Superior temporal gyrus (tissue), 1 donor: ENCODE measurements at regions not wholly inside any gene's neighbourhood (a gene's known extent, or its start where the extent isn't known, plus 50 kb on each side); places are given as distances from the start of the nearest gene placed in this dataset.
A peak's percentile ranks its signal among the peaks of the same experiment; 100 is the strongest.
"Not testable (repeated sequence)": the region's sequence is repeated elsewhere in the genome, so short reads cannot be mapped to it uniquely, and the experiment has no call there.

ENCODE experiments used
- DNase-seq: peaks from one replicate; pipeline ENCODE4 v3.0.0-alpha.2; 2016; ENCODE audit errors: extremely low spot score

DNA sequence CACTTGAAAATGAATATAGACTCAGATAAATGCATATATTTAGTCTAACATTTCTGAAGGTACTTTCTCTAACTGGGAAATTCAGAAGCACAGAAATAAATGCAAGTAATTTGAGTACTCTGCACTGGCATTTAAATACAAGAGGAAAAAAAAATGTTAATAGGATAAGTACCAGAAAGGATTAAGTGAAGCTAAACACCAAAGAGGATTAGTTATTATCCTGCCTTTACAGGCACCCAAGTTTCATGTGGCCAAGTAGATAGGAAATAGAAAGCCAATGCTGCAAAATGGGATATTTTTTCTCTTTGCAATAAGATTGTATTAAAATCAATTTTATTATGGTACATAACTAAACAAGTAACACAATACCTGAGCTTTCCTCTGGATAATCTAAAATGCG, 762.5 kb downstream of the PCDH7 start:
- DNase-seq, result no peak

DNA sequence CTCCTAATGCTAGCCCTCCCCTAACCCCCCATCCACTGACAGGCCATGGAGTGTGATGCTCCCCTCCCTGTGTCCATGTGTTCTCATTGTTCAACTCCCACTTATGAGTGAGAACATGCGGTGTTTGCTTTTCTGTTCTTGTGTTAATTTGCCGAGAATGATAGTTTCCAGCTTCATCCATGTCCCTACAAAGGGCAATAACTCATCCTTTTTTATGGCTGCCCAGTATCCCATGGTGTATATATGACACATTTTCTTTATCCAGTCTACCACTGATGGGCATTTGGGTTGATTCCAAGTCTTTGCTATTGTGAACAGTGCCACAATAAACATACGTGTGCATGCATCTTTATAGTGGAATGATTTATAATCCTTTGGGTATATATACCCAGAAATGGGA, 779.0 kb downstream of the PCDH7 start:
- not testable (repeated sequence) for DNase-seq

DNA sequence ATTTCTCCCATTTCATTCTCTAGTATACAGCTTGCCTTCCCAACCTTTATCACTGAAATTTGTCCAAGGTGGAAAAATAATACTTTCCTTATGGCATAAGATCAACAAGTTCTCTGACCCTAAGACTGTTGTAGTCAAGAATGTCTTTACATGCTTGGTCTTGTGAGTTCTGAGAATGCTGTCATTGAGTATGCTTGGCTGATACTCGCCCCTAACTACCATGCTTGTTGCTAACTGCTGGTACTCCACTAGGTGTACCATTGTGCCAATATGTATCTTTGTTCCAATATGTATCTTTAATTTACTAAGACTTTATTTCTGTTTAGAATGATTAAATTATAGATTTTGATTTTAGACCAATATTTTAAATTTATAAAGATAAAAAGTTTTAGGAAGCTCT, 796.4 kb downstream of the PCDH7 start:
- DNase-seq, result no peak

DNA sequence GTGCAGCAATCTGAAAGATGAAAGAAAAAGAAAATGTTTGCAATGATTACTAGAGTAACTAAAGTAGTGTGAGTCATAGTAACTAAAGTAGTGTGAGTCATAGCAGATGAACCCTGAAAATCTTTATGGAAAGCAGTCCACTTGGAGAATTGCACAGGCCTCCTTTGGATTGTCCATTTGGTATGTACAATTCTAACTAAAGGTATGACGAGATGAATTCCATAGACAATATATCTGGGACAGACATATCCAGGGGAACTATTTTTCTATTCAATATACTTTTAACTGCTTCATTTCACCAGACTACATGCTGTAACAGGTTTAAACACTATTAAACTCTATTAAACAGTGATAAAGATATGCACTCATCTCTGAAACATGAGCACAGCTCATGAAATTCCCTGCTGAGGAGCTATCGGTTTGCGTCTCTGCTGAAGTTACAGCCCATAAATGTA, 798.7 kb downstream of the PCDH7 start:
- DNase-seq, result peak; percentile 14

DNA sequence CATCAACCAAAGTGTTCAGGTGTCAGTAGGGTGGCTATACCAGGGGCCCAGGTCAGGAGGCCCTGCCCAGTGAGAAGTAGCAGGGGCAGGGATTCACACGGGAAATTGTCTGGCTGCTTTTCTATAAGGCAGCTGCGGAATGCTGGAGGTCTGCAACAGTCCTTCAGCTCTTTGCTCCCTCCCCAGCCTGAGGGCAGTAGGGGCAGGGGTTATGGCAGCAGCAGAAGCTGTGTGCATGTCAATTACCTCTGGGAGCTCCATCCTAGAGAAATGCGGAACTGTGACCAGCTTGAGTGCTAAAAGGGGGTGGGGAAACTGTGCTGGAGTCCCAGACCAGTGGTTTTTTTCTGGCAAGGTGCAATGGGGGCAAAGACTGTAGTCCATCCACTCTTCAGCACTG, 810.4 kb downstream of the PCDH7 start:
- DNase-seq, result no peak

DNA sequence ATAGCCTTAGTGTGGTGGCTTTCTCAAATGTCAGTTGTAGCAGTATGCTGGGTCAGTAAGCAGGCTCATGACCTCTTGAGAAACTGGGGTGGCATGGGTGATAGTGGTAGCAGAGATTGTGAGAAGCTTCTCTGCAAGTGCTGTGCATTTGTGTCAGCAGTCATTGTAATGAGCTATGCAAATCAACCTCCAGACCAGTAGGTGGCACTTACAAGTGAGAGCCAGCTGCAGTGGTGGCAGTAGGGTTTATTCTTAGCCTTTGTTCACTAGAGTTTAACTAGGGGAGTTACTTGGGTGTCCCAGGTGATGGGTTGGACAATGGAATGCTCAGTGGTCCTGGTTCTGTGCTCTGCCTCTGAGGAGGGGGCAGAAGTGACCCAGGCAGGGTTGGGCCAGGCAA, 818.7 kb downstream of the PCDH7 start:
- DNase-seq, result no peak

DNA sequence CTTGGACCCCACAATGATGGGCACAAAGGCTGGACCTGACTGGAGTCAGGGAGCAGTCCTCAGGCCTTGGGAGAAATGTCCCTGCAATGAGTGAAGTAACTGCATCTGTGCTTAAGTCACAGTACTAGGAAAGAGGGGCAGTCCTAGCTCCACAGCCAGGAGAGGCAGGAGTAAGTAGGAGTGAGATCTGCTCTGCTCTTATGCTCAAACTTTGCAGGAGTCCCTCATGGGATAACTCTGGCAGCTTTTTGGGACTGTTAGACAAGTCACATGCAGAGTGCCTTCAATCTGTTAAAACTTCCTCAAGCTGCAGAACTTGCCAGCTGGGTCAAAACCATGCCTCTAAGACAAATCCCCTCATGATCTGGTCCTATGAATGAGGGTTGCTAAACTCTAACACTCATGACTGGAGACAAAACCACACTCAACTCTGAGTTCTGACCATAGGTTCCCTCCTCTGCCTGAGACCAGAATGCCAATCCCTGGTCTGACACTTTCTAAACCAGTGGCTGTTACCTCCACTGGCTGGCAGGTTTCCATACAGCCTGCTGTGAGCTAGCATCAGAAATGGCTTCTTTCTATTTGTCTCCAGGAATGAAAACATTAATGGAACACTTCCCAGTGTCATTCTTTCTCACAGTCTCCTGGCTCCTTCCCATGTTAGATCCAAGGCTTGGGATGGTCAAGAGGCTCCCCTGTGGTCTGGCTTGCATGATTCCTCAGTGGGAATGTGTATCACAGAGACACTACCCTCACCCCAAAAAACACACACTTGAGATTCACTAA, 819.3 kb downstream of the PCDH7 start:
- no peak for DNase-seq

DNA sequence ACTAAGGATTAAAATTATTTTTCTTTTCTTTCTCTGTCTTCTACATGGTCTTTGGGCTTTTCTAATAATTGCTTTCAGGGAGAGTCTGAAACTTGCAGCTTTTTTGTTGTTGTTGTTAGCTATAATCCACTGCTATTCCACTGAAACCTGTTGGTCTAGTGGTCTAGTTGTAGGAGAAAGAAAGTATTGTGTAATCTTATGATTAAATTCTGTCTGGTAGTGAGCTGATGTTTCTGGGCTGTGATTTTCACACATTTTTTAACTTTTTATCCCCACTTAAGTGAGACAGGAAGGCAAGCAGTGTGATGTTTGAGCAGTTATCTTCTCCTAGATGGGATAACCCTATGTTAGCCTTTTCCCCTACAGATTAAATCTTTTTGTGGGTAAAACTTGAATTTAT, 825.2 kb downstream of the PCDH7 start:
- no peak for DNase-seq

DNA sequence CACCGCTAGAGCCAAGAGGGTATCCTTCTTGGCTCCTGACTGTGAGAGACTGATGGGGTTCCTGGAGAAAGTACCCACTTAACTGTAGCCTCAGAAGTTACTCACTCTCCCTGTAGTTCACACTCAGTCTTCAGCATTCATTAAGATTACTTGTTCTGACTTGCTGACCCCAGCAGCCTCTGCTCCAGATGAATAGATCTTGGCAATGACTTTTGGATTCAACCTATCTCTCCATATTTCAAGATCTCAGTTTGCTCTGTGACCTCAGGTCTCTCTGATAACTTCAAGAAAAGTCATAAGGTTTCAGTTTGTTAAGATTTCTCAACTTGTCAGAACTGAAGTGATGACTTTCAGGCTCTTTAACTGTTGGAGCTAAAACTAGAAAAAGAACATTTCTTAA, 825.6 kb downstream of the PCDH7 start:
- DNase-seq, result no peak

DNA sequence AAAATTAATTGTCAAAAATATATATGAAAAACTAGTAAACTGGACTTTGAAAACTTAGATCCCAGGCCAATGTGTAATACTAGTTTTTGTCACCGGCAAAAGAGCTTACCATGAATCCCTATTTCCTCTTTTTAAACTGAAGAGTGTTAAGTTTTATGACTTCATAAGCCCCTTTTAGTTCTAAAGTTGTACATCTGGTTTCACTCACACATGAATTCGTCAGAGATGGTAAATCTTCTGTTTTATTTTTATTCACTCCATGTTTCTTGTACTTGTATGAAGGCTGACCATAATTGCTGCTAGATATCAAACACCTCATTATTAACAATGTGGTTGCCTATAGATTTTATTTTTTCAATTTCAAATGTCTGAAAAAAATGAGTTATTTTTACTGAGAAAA, 827.9 kb downstream of the PCDH7 start:
- DNase-seq, result no peak

DNA sequence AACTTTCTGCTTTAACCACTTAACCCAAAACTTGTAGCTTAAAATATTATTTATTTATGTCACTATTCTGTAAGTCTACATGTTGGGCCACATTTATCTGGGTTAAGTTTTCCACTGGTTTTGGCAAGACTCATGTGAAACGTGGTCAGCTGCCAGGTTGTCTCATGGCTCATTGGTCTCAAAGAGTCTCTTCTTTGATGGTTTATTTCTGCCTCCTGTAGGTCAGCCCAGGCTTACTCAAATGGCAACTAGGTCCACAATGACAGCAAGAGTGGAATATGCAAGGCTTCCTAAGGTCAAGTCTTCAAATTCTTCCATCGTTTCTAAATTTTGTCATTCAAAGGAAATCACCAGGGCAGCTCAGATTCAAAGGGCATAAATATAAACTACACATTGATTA, 828.7 kb downstream of the PCDH7 start:
- no peak for DNase-seq

DNA sequence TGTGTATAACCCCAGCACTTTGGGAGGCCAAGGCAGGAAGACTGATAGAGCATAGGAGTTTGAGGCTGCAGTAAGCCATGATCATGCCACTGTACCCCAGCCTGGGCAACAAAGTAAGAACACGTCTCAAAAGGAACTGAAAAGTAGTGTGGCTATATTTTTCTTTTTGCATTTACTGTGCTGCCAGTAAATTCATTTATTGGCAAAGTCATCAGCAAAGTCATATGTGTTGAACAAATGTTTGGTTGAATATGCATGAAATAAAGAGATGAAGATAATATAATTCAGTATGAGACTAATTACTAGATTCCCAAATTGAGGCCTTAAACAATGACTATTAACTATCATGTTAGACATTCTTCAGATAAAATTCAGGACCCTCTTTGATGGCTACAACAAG, 829.1 kb downstream of the PCDH7 start:
- DNase-seq, result no peak

DNA sequence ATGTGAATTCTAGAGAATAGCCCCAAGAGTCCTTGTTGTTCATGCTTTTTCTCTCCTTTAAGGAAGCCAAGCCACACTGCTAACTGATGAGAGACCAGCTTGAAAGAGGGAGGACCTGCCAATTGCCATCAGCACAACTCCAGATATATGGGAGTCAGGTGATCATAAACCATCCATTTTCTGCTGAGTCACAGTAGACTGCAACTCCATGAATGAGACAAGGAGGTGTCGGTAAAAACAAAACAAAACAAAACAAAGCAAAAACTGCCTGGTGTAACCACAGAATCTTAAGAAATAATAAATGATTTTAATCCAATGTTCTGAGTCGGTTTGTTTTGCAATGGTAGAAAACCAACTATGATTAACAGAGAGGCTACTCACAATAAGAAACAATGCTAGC, 837.3 kb downstream of the PCDH7 start:
- no peak for DNase-seq

DNA sequence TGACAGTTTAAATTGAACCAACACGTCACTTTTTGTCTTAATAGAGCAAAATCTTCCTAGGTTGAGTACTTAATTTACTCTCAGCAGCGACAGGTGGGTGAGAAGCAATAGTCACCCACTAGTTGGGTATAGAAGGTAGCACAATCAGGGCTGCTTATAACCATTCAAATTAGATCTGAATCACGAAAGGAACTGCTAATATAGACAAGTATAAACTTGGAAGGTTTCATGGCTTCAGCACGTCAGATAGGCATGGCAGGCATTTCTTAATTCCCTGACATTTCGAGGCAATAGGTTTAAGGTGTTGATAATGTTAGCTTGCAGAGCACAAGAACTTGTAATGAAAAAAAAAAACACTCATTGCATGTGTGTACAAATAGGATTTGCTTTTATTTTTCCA, 853.4 kb downstream of the PCDH7 start:
- no peak for DNase-seq

DNA sequence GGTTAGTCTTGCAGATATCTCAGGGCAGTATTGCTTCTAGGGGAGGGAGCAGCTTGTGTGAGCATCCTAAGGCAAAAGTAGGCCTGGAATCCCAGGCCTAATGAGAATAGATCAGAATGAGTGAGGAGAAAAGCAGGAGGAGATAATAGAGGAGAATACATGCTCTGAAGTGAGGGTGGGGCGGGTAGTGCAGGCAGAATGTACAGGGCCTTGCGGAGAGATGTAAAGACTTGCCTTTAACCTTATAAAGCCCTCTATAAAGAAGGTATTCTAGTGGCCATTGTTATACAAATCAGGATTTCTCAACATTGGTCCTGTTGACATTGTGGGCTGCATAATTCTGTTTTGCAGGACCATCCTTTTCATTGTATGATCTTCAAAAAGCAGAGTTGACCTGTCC, 855.3 kb downstream of the PCDH7 start:
- no peak for DNase-seq

DNA sequence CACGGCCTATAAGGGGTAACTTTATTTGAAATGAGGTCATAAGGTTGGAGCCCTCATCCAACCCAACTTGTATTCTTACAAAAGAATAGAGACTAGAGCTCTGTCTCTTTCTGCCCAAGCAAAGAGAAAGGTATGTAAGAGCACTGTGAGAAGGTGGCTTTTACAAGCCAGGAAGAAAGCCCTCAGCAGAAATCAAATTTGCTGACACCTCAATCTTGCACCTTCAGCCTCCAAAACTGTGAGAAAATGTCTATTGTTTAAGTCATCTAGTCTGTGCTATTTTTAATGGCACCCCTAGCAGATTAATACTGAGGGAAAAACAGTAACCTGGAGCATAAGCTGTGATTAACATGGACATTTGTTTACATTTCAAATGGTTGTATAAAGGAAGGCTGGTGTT, 860.7 kb downstream of the PCDH7 start:
- no peak for DNase-seq

DNA sequence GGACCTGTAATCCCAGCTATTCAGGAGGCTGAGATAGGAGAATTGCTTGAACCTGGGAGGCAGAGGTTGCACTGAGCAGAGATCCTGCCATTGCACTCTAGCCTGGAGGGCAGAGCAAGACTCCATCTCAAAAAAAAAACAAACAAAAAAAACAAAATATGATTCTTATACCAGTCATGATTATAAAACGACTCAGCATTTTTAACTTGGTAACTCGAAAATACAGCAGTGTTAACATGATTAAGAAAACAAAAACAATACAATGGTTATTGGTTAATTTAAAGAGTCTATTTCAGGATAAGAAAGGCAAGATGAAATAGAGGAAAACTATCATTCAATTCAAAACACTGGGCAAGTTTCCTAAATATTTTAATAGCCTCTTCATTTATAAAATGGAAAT, 865.3 kb downstream of the PCDH7 start:
- no peak for DNase-seq

DNA sequence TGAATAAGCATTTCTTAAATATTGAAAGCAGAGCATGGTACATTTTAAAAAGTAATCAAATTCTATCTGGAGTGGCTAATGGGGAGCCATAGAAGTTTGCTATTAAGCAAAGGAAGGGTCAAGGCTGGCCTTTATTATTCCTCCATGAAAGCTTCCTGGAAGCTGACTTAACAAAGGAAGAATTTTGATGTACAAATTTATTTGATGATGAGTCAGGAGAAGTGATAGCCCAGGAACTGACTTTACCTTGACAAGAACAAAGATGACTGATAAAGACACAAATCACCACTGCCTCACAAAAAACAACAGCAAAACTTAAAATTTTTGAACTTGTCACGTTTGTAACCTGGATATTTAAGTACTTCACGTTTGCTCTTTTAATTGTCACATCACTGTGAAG, 872.1 kb downstream of the PCDH7 start:
- DNase-seq, result no peak

DNA sequence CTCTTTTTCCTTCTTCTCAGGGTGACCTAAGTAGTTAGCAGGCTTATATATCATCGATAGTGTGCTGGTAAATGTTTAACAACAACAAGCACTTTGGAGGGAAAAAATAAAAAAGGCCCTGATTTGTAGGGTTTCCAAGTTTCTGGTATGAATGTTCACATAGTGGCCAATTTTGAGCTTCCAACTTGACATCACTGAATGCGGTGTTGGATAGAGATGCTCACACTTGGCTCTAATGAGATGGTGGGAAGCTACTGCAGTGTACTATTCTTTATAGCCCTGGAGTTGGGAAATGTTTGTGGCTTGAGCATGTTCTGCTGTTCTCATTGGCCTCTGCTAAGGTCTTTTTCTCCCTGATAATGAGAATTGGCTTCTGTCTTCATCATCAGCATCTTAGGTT, 875.3 kb downstream of the PCDH7 start:
- no peak for DNase-seq

DNA sequence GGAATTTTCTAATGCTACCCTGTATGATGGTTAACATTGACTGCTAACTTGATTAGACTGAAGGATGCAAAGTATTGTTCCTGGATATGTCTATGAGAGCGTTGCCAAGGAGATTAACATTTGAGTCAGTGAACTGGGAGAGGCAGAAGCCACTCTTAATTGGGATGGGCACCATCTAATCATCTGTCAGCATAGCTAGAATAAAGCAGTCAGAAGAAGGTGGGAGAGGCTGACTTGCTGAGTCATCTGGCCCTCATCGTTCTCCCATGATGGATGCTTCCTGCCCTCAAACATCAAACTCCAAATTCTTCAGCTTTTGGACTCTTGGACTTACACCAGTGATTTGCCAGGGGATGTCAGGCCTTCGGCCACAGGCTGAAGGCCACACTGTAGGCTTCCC, 878.5 kb downstream of the PCDH7 start:
- DNase-seq, result no peak

DNA sequence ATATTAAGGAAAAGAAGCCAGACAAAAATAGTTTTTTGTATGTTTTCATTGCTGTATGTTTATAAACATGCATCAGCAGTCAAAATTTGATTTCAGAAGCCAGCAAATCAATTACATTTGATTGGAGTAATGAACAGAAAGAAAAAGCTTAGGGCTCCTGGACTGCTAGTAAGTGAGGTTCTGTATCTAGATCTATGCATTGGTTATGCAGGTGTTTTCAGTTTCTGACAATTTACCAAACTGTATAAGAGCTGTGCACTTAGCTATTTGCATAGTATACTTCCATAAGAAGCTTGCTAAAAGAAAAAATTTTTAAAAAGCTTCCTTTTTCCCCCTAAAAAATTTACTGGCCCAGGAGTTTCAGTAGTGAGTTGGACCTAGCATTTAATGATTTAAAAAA, 881.6 kb downstream of the PCDH7 start:
- no peak for DNase-seq

DNA sequence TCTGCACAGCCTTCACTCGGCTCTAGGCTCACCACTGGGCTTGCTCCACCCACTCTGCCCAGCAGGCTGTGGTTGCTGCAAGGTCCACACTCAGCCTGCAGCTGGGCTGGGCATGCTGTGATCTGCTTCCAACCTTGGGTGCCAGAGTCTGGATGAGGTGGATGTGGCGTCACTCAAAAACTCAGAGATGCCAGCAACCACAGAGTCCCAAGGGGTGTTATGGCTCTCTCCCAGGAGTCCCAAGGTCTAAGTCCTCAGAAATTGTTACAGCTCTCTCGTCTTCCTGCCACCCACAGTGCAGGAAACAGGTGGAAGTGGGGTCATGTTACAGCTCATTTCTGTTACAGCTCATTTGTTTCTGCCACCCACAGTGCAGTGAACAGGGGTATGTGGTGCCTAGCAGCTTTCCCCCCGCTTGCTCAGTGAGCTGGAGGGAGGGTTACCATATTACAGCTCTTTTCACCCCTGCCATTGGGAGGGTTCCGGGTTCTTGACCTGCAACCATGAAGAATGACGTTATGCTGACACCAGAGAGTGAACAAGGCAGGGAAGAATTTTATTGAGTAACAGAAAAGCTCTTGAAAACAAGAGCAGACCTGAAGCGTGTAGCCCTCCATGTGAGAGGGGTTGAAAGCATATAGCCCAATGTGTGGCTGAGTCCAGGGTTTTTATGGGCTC, 893.9 kb downstream of the PCDH7 start:
- no peak for DNase-seq

DNA sequence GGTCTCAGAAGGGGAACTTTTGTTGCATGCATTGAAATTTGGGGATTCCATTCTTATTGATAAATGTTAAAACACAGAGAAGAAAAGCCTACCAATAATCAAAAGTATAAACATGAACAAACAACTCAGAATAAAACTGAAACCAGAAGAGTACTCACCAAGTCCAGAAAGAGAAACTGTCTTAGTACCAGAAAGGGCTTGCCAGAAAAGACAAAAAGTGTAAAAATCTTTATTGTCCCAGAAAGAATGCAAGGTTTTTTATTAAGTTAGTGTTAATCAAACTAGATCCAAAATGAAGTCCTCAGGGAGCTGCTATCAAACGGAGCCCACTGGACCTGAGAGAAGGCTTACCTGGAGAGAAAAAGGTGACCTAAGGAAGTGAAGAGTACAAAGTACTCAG, 897.5 kb downstream of the PCDH7 start:
- DNase-seq, result no peak

DNA sequence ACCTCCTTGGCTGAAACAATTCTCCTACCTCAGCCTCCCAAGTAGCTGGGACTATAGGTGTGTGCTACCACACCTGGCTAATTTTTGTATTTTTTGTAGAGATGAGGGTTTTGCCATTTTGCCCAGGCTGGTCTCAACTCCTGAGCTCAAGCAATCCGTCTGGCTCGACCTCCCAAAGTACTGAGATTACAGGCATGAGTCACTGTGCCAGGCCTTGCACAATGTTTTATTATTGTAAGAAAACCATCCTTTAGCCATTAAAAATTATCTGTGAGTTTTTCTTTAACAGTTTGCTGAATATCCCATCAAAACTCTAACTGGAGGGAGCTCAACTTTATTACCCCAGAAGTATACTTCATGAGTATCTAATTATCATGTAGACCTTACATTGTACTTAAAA, 900.3 kb downstream of the PCDH7 start:
- no peak for DNase-seq
